GM21515 (cell line): ENCODE measurements at regions not wholly inside any gene's neighbourhood (a gene's known extent, or its start where the extent isn't known, plus 50 kb on each side); places are given as distances from the start of the nearest gene placed in this dataset.
"Not testable (repeated sequence)": the region's sequence is repeated elsewhere in the genome, so short reads cannot be mapped to it uniquely, and the experiment has no call there.

Experiments used
- ATAC-seq: cut with Tn5 transposase; IDR thresholded peaks from one replicate; pipeline ENCODE4 v1.9.1; 2021; ENCODE audit not compliant: unreplicated experiment

- no peak for ATAC-seq
These were observed 121.6 kb upstream of the FAT1 start for GRCh38 chr4:186845137-186845842.

DNA sequence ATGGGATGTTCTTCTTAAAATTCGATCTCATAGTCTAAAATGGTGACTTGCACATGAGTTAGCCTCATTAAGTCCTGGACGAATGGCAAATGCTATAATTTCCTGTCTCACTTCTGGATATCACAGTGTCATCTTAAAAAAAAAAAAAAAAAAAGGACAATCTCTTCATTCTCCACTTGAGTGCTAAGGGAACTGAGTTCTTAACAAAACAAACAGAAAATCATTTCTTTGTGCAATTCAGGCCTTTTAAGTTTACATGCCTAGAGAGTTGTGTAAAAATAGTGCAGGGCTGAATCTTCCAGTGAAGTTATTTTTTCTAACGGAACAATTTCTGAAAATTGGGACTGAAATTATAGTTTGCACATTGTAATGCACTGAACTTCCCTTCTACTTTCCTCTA, 122.8 kb upstream of the FAT1 start:
- no peak for ATAC-seq

- ATAC-seq, result not testable (repeated sequence)
These were observed 123.9 kb upstream of the FAT1 start for GRCh38 chr4:186847429-186848131.

DNA sequence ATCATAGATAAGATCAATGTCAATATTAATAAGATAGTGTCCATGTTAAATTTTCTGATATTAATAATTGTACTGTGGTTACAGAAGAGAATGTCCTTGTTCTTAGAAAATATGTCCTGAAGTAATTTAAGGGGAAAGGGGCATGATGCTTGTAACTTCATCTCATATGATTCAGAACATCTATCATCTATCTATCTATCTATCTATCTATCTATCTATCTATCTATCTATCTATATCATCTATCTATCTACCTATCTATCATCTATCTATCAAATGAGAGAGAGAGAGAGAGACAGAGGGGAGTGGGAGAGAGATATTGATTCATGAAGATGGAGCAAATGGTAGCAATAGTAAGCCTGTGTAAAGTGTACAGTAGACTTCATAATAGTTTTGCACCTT, 124.8 kb upstream of the FAT1 start:
- ATAC-seq, result no peak

DNA sequence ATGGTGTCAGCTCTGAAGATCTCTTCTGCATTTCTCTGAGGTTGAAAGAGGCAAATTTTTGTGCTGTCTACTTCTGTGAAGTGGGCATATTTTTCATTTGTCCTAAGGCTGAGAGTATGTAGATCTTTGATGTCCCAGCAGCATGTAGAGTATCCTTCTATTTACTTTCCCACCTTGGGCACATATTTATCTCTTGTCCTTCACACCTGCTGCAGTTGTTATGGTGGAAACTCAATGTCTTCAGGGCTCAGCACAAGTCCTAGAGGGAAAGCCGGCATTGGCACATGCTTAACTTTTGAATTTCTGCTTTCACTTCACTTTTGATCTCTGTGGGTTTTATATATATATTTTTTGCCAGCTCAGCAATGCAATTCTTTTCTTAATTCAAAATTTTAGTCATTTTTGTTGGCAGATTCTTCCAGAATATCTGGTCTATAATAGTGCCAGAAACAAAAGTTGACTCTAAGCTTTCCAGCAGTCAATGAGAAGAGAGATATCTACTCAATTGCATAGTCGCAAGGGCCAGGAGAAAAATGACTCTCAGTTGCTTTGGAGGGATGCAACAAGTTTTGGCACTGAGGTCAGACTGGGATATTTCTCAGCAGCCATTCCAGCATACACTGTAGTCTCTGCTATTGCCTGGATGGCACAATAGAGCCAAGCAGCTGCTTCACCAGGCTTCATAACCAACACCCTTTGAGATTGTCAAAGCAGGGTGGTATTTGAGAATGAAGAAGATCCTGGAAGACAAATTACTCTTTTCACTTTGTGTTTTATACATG, 127.8 kb upstream of the FAT1 start:
- no peak for ATAC-seq

DNA sequence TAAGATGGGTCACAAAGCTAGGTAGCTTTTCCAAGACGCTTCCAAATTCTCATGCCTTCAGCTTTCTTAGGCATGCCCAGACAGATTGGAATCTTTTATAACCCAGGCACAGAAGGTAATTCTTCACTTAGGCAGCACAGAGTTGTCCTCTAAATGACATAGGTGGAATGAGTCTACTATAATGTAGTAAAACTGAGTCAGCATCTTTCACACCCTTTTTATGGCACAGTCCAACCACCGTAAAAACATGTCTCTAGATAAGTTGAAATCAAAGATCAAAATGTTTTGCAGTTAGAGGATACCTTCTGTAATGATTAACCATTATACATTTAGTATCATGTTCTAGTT, 128.4 kb upstream of the FAT1 start:
- no peak for ATAC-seq

DNA sequence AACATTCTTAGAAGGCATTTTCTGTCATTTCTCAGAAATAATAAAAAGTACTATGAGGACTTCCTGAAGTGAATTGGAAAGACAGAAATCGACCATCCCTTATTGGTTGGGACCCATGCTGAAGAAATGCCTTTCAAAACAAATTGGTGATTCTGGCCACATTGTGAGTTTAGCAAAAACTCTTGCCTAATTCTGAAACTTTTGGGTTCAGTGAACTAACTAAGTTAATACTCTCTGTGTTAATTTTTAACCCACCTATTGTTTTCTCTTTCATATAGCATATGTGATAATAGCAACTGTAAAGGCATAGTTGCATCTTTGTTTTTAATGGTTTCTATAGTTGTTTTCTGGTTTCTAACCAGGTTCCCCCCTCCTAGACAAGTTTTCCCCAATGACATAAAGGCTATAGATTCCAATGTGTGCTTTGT, 129.3 kb upstream of the FAT1 start:
- ATAC-seq, result no peak

DNA sequence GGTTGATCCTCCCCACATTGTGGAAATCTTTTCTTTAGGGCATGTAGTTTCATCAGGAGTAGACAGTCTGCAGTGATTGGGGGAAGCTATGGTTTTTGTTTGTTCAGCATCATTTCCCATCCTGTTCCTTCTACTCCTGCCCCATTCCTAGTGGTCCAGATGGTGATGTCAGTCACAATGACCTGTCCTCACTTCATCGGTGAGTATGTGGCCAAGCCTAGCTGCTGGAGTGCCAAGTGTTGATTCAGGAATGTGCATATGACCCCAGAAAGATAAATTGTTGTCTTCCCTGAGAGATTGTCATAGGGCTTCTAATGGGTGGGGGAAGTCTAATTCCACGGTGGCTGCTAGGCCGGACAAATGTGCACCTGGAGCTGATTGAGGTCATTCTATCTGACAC, 130.6 kb upstream of the FAT1 start:
- ATAC-seq, result no peak

DNA sequence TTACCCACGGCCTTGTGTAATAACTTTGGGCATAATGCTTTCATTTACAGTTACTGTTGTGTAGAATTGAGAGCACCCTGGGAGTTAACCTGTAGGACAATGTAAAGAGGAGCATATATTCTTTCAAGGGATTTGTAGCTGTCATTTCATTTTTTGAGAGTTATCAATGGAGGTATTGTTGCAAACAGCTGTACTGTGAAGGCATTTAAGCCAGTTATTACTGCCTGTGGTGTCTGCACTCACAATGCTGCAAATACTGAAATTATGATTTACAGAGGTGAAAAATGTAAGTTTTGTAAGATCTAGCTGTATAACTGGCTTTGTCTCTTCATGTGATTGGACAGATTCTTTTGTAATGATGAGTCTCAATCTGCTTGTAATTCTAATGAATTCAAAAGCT, 131.5 kb upstream of the FAT1 start:
- ATAC-seq, result no peak

GRCh38 chr4:186857793-186858192, 134.1 kb upstream of the FAT1 start:
- no peak for ATAC-seq

GRCh38 chr4:186858355-186858754, 134.7 kb upstream of the FAT1 start:
- ATAC-seq, result no peak

- ATAC-seq, result no peak
These were observed 135.8 kb upstream of the FAT1 start for GRCh38 chr4:186859420-186859819.

- ATAC-seq, result no peak
These were observed 137.7 kb upstream of the FAT1 start for GRCh38 chr4:186861317-186861716.

GRCh38 chr4:186871856-186872255, 148.2 kb upstream of the FAT1 start:
- ATAC-seq, result no peak

DNA sequence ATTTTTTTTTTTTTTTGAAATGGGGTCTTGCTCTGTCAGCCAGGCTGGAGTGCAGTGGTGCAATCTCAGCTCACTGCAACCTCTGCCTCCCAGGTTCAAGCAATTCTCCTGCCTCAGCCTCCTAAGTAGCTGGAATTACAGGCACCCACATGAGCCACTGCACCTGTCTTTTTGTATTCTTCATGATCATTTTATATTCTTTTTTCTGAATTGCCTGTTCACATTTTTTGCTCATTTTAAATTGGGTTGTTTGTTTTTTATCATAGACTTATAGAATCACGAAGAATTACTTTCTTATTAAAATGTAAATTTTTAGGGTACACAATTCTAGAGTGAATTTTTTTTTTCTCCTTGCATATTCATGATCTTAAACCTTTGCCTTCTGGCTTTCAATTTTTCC, 149.4 kb upstream of the FAT1 start:
- ATAC-seq, result not testable (repeated sequence)

- no peak for ATAC-seq
These were observed 151.8 kb upstream of the FAT1 start for GRCh38 chr4:186875476-186875875.

GRCh38 chr4:186876961-186877626, 153.4 kb upstream of the FAT1 start:
- ATAC-seq, result no peak

DNA sequence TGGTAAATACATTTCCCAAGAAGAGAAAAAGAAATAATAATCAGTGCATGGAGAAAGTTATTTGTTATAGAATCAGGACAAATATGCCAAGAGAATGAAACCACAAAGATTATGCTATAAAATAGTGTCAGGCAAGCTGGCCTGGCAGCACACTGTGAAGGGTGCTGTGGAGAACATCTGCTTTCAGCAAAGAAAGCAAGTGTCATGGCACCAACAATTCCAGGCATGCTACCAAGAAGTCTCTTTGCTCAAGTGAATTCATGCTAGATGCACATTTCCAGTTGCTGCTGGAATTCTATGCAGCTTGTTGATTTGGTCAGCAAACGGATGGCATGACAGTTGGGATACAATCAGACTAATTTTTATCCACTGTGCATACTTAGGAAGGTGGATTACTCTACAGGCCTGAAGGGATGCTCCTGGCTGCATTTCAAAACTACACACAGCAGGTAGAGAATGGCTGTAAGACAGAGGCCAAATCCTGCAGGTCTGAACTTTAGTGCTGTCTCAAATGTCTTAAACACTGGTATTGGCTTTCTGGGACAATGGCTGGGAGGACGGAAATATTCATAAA, 154.6 kb upstream of the FAT1 start:
- ATAC-seq, result no peak

GRCh38 chr4:186881521-186882220, 158.0 kb upstream of the FAT1 start:
- ATAC-seq, result no peak

DNA sequence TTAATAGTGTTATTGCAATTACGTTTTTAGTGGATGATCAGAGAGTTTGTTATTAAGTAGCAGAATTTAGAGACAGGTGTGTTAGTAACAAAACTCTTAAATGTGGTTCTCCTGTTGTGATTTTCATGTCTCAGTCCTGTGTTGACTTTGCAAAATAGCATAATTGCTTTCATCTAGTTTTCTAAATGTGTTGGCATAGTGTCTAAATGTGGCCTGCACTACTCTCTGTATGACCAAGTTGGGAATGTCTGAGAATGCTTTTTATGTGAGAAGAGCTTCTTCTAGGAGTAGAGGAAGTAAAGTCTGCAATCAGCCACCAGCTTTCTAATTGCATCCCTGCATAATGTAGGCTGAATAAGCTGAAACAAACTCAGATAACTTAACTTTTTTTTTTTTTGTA, 158.6 kb upstream of the FAT1 start:
- ATAC-seq, result no peak

- ATAC-seq, result no peak
These were observed 161.6 kb upstream of the FAT1 start for GRCh38 chr4:186885289-186885688.
